RWPE2 (cell line): ENCODE measurements at regions not wholly inside any gene's neighbourhood (a gene's known extent, or its start where the extent isn't known, plus 50 kb on each side); places are given as distances from the start of the nearest gene placed in this dataset.

ENCODE experiments used
- ATAC-seq: fragments of 200-7000 bp; cut with Tn5 transposase; 3 replicates; pipeline ENCODE4 v1.9.1; 2021; ENCODE audit warnings: low read depth
- DNase-seq: peaks from one replicate; pipeline ENCODE4 v3.0.0-alpha.2; 2020; ENCODE audit warnings: low spot score
- H3K27ac ChIP-seq: fragments of 450-650 bp; 2 replicates; pipeline ENCODE4 v1.5.1; 2017; ENCODE audit warnings: mild to moderate bottlenecking; ENCODE audit not compliant: poor library complexity, severe bottlenecking
- H3K27me3 ChIP-seq: fragments of 250-450 bp; sonication (Bioruptor Pico); 2 replicates; pipeline ENCODE4 v1.5.1; 2021; ENCODE audit warnings: mild to moderate bottlenecking, moderate library complexity; ENCODE audit not compliant: insufficient read depth, poor library complexity, severe bottlenecking
- H3K36me3 ChIP-seq: fragments of 250-450 bp; sonication (Bioruptor Pico); 2 replicates; pipeline ENCODE4 v1.5.1; 2020; ENCODE audit warnings: low read depth, mild to moderate bottlenecking, moderate library complexity
- H3K4me1 ChIP-seq: fragments of 250-450 bp; sonication (Bioruptor Pico); 2 replicates; pipeline ENCODE4 v1.5.1; 2021; ENCODE audit warnings: mild to moderate bottlenecking, moderate library complexity; ENCODE audit not compliant: insufficient read depth, poor library complexity, severe bottlenecking
- H3K4me3 ChIP-seq: fragments of 250-450 bp; sonication (Bioruptor Pico); 2 replicates; pipeline ENCODE4 v1.5.1; 2021; ENCODE audit warnings: mild to moderate bottlenecking, moderate library complexity; ENCODE audit not compliant: severe bottlenecking
- H3K9me3 ChIP-seq: fragments of 250-450 bp; sonication (Bioruptor Pico); 2 replicates; pipeline ENCODE4 v1.5.1; 2021; ENCODE audit warnings: mild to moderate bottlenecking, moderate library complexity; ENCODE audit not compliant: severe bottlenecking
- TF ChIP-seq, protein P1 (sequence below): fragments of 450-650 bp; IDR thresholded peaks from one replicate; pipeline ENCODE4 v1.5.1; 2017; ENCODE audit warnings: mild to moderate bottlenecking, moderate library complexity; ENCODE audit not compliant: poor library complexity, severe bottlenecking

DNA sequence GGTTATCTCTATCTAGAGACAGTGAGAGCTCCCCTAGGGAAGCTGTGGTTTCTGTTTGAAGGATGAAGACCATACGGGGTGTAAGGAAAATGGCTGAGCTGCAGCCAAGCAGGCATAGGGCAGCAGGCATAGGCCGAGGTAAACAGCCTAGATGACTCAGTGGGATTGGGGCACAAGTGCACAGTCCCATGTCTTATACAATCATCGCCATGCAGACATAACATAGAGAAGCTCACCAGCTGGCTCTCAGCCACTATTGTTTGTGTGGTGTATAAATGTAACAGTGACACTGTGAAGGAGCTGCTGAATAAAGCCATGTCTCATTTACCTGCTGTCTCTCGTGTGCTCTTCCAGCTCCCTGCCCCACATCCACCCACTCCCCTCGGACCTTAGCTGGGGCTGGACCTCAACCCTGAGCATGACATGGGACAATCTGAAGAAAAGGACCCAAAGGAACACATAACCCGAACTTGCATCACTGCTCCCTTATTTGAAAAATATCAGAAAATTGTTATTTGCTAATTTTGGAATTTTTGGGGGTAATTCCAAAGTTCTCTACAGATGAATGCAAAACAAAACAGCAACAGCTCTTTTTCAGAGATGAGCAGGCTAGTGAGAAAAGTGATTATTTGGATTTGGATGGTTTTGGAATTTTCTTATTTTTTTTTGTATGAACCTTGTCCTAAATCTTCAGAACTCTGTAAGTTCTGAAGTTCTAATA, 582.7 kb downstream of the REEP3 start:
- TF ChIP-seq, protein P1, sequence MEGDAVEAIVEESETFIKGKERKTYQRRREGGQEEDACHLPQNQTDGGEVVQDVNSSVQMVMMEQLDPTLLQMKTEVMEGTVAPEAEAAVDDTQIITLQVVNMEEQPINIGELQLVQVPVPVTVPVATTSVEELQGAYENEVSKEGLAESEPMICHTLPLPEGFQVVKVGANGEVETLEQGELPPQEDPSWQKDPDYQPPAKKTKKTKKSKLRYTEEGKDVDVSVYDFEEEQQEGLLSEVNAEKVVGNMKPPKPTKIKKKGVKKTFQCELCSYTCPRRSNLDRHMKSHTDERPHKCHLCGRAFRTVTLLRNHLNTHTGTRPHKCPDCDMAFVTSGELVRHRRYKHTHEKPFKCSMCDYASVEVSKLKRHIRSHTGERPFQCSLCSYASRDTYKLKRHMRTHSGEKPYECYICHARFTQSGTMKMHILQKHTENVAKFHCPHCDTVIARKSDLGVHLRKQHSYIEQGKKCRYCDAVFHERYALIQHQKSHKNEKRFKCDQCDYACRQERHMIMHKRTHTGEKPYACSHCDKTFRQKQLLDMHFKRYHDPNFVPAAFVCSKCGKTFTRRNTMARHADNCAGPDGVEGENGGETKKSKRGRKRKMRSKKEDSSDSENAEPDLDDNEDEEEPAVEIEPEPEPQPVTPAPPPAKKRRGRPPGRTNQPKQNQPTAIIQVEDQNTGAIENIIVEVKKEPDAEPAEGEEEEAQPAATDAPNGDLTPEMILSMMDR, result no peak
- ATAC-seq, result no peak
- Histone ChIP-seq H3K4me1 (no peaks in the 10 kb centered on the region), H3K36me3 (no peaks in the 10 kb centered on the region), H3K27ac (no peak overlapping the region), H3K27me3 (no peaks in the 10 kb centered on the region), H3K9me3 (no peaks in the 10 kb centered on the region), H3K4me3 (no peak overlapping the region)
- DNase-seq, result no peak

DNA sequence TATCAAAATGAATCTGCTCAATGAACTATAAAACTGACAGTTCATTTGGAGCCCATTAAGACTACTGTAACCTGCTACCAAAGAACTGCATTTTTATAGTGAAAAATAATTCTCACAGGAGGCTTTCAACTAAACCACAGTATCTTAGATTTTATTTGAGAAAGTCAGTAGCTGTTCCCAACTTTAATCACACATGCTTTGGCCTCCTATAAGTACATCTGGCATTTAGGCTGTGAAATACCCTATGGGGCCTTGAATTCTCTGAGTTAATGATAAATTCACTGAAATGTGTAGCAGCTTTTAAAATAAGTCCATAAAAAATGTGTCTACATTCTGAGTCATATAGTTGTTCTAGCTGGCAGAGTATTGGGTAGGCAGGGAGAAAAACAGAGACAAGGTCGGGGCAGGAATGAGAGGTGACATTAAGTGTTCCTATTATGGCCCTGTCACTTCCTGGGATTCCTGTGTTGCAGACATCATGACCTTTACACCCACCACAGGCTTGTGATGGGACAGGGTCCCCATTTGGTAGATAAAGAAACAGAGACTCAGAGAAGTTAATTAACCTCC, 588.8 kb downstream of the REEP3 start:
- Histone ChIP-seq H3K27me3 (no peaks in the 10 kb centered on the region), H3K4me1 (no peaks in the 10 kb centered on the region), H3K9me3 (no peaks in the 10 kb centered on the region), H3K36me3 (no peaks in the 10 kb centered on the region), H3K27ac (no peak overlapping the region), H3K4me3 (no peak overlapping the region)
- DNase-seq (no peak), ATAC-seq (no peak)
- TF ChIP-seq, protein P1, result no peak

DNA sequence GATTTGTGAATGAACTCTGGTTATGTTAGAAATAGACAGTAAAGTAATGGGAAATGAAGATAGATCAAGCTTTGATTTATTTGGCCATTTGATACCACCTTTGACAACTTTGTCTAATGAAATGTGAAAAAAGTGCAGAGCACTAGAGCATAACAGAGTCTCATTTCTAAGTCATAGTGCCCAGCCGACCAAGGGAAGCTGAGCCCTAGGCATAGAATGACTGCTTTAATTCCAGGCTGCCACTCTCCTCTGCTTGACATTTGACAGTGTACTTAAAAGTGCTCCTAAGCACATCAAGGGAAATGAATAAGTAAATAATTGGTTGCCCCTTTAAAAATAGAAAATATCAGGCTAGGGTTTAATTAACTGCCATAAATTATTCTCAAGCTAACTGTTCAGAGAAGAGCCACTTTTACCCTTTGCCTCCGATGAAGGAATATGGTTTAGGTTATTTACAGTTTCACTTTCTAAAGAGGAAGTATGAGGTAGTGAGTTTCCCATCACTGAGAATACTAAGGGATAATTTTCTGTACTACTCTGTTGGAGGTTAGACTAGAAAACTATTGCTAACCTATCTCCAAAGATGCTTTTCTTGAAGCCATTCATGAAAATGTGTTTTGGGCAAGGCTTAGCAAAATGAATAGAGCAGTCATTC, 591.6 kb downstream of the REEP3 start:
- H3K9me3 ChIP-seq, result no peaks in the 10 kb centered on the region
- no peak overlapping the region for H3K27ac ChIP-seq
- DNase-seq, result no peak
- ATAC-seq, result no peak
- H3K4me3 ChIP-seq, result no peak overlapping the region
- TF ChIP-seq, protein P1, result no peak
- H3K4me1 ChIP-seq, result no peaks in the 10 kb centered on the region
- no peaks in the 10 kb centered on the region for H3K27me3 ChIP-seq
- no peaks in the 10 kb centered on the region for H3K36me3 ChIP-seq

DNA sequence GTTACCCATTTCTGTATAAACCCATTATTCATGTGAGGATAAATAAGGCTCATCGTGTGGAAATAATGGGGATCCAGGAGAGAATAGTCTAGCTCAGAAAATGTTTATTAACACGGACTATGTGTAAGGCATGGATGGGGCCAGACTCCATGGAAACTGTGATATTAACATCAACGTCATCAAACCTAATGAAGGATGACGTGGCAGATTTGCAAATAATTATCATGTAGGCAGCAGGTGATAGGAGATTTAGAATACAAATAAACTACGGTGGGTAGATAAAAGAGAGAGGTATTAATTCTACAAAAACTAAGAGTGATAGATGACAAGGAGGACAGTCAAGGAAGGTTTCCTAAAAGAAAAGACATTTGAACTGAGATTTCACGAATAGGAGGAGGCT, 592.2 kb downstream of the REEP3 start:
- no peak overlapping the region for H3K27ac ChIP-seq
- no peak for DNase-seq
- H3K9me3 ChIP-seq, result no peaks in the 10 kb centered on the region
- no peaks in the 10 kb centered on the region for H3K27me3 ChIP-seq
- no peak for ATAC-seq
- H3K4me3 ChIP-seq, result no peak overlapping the region
- no peaks in the 10 kb centered on the region for H3K36me3 ChIP-seq
- TF ChIP-seq, protein P1, result no peak
- H3K4me1 ChIP-seq, result no peaks in the 10 kb centered on the region

DNA sequence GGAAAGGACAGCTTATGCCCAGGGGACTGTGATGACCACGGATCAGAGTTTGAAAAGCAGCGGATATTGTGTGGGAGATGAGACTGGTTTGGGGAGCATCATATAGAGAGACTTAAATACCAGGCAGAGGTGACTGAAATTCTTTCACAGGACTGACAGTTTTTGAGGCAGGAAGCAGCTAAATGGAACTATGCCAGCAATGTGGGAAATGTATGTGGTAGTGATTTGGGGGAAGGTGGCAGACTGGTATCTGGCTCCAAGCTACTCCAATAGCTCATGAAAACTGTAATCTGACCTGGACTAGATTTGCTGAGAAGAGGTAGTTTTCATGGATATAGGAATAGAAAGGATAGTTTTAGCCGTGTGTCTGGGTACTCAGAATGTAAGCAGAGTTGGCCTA, 592.6 kb downstream of the REEP3 start:
- no peak for DNase-seq
- Histone ChIP-seq H3K36me3 (no peaks in the 10 kb centered on the region), H3K4me1 (no peaks in the 10 kb centered on the region), H3K27me3 (no peaks in the 10 kb centered on the region), H3K4me3 (no peak overlapping the region), H3K27ac (no peak overlapping the region), H3K9me3 (no peaks in the 10 kb centered on the region)
- TF ChIP-seq, protein P1, result no peak
- no peak for ATAC-seq
